IgD-negative memory B cell (primary cell): ENCODE measurements at regions not wholly inside any gene's neighbourhood (a gene's known extent, or its start where the extent isn't known, plus 50 kb on each side); places are given as distances from the start of the nearest gene placed in this dataset.

Experiments
- H3K27ac Mint-ChIP-seq, 3 donors: one replicate each; pipeline ENCODE4 v1.8.0; 2020 to 2022; ENCODE audit warnings: mild to moderate bottlenecking in 3 of 3, mixed read lengths in 3 of 3, moderate library complexity in 1 of 3
- H3K27me3 Mint-ChIP-seq: one replicate; pipeline ENCODE4 v1.8.0; 2021; ENCODE audit warnings: mixed read lengths
- H3K36me3 Mint-ChIP-seq: one replicate; pipeline ENCODE4 v1.8.0; 2020; ENCODE audit warnings: mild to moderate bottlenecking, mixed read lengths
- H3K4me1 Mint-ChIP-seq, 3 donors: one replicate each; pipeline ENCODE4 v1.8.0; 2020 to 2022; ENCODE audit warnings: mixed read lengths in 3 of 3, mild to moderate bottlenecking in 1 of 3
- H3K4me3 Mint-ChIP-seq, 4 donors: one replicate each; pipeline ENCODE4 v1.8.0; 2020 to 2022; ENCODE audit warnings: mild to moderate bottlenecking in 4 of 4, mixed read lengths in 4 of 4, moderate library complexity in 3 of 4
- H3K9me3 Mint-ChIP-seq, 3 donors: one replicate each; pipeline ENCODE4 v1.8.0; 2020 to 2021; ENCODE audit warnings: mixed read lengths in 3 of 3, mild to moderate bottlenecking in 1 of 3

DNA sequence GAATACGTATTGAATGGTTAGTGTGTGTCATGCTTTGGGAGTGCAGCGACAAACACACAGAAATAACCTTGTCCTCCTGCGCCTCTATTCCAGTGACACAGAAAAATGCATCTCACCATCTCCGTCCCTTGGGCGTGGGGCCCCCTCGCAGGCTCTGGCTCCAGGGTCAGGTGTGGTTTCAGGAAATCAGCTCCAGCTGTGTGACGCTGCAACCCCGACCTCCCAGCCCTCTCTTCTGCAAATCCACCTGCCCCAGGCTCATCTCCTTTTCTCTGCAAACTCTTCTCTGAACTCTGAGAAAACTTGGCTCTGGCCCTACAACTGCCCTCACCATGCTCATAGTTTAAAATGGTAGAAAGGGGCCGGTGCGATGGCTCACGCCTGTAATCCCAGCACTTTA, 51.3 kb upstream of the ZNF536 start:
- peaks cover 3 to 11% (median 4%) of the 10 kb centered on the region in 3 donors for H3K9me3 Mint-ChIP-seq
- H3K4me1 Mint-ChIP-seq = no peaks in the 10 kb centered on the region
- no peaks in the 10 kb centered on the region for H3K27me3 Mint-ChIP-seq
- H3K27ac Mint-ChIP-seq = no peak overlapping the region
- no peak overlapping the region for H3K4me3 Mint-ChIP-seq
- peaks cover under 1% of the 10 kb centered on the region for H3K36me3 Mint-ChIP-seq
